Loucy (cell line): ENCODE measurements at regions not wholly inside any gene's neighbourhood (a gene's known extent, or its start where the extent isn't known, plus 50 kb on each side); places are given as distances from the start of the nearest gene placed in this dataset.

ENCODE experiments used
- H2AFZ ChIP-seq: fragments of 200-600 bp; sonication (generic); 2 replicates; pipeline ENCODE4 v1.6.0; 2016; ENCODE audit warnings: antibody characterized with exemption, mild to moderate bottlenecking, low read length, moderate library complexity
- H3F3A ChIP-seq: fragments of 200-600 bp; 2 replicates; pipeline ENCODE4 v1.6.0; 2016; ENCODE audit warnings: antibody characterized with exemption, low read depth, mild to moderate bottlenecking
- H3K27me3 ChIP-seq: fragments of 200-600 bp; sonication (generic); 2 replicates; pipeline ENCODE4 v1.6.1; 2014; ENCODE audit warnings: low read length, mild to moderate bottlenecking; ENCODE audit not compliant: insufficient read depth, poor library complexity, severe bottlenecking
- H3K36me3 ChIP-seq: fragments of 200-600 bp; sonication (generic); 2 replicates; pipeline ENCODE4 v1.6.1; 2016; ENCODE audit warnings: low read length; ENCODE audit not compliant: insufficient read depth
- H3K4me1 ChIP-seq: fragments of 200-600 bp; sonication (generic); 2 replicates; pipeline ENCODE4 v1.5.1; 2014; ENCODE audit warnings: low read length, mild to moderate bottlenecking; ENCODE audit not compliant: insufficient read depth, poor library complexity, severe bottlenecking
- H3K4me2 ChIP-seq: fragments of 200-600 bp; sonication (generic); 2 replicates; pipeline ENCODE4 v1.6.0; 2014; ENCODE audit warnings: antibody characterized with exemption, low read length, low read depth, mild to moderate bottlenecking; ENCODE audit not compliant: poor library complexity, severe bottlenecking
- H3K4me3 ChIP-seq: fragments of 200-600 bp; sonication (generic); 2 replicates; pipeline ENCODE4 v1.5.1; 2014; ENCODE audit warnings: low read length, mild to moderate bottlenecking, mixed read lengths; ENCODE audit not compliant: poor library complexity, severe bottlenecking
- H3K79me2 ChIP-seq: fragments of 200-600 bp; sonication (generic); 2 replicates; pipeline ENCODE4 v1.6.1; 2014; ENCODE audit warnings: low read length; ENCODE audit not compliant: insufficient read depth
- H3K9ac ChIP-seq: fragments of 200-600 bp; sonication (generic); 2 replicates; pipeline ENCODE4 v1.6.0; 2014; ENCODE audit warnings: mild to moderate bottlenecking, low read depth, low read length, moderate library complexity; ENCODE audit not compliant: poor library complexity, severe bottlenecking
- H3K9me2 ChIP-seq: fragments of 200-600 bp; sonication (generic); replicated peaks from 2 replicates; pipeline ENCODE4 v1.6.1; 2016; ENCODE audit warnings: low read depth, low read length, mixed read lengths
- H3K9me3 ChIP-seq: fragments of 200-600 bp; sonication (generic); 2 replicates; pipeline ENCODE4 v1.6.1; 2014; ENCODE audit warnings: mild to moderate bottlenecking, antibody characterized with exemption, low read length, low read depth; ENCODE audit not compliant: insufficient read depth
- H4K20me1 ChIP-seq: fragments of 200-600 bp; sonication (generic); 2 replicates; pipeline ENCODE4 v1.6.0; 2014; ENCODE audit warnings: antibody characterized with exemption, low read length, mild to moderate bottlenecking; ENCODE audit not compliant: insufficient read depth, poor library complexity, severe bottlenecking
- CTCF ChIP-seq: fragments of 200-600 bp; sonication (generic); conservative IDR thresholded peaks from 2 replicates; pipeline ENCODE4 v1.5.1; 2014; ENCODE audit warnings: mild to moderate bottlenecking, antibody characterized with exemption, low read length
- EZH2phosphoT487 ChIP-seq: fragments of 200-600 bp; IDR thresholded peaks from 2 replicates; pipeline ENCODE4 v1.6.1; 2018; ENCODE audit warnings: antibody characterized with exemption, mild to moderate bottlenecking, moderate library complexity, borderline replicate concordance

GRCh38 chr15:70465812-70466211 is 297.5 kb downstream of the UACA start:
- H3K4me2 ChIP-seq: no peak overlapping the region
- H3K9me2 ChIP-seq: no peaks in the 10 kb centered on the region
- H2AFZ ChIP-seq: no peak overlapping the region
- H3K4me3 ChIP-seq: no peak overlapping the region
- peaks cover 31% of the 10 kb centered on the region for H3K4me1 ChIP-seq
- H3K9me3 ChIP-seq: no peaks in the 10 kb centered on the region
- H4K20me1 ChIP-seq: no peaks in the 10 kb centered on the region
- H3K27me3 ChIP-seq: no peaks in the 10 kb centered on the region
- no peaks in the 10 kb centered on the region for H3K36me3 ChIP-seq
- TF ChIP-seq EZH2phosphoT487 (no peak), CTCF (no peak)
- H3K79me2 ChIP-seq: no peaks in the 10 kb centered on the region
- H3K9ac ChIP-seq: no peak overlapping the region
- H3F3A ChIP-seq: no peaks in the 10 kb centered on the region

- no peak for TF ChIP-seq EZH2phosphoT487
- TF ChIP-seq CTCF: no peak
- Histone ChIP-seq H3K9me3 (no peaks in the 10 kb centered on the region), H2AFZ (0 out of 2 replicates have a peak overlapping the region, but pooled peaks have one; percentile 23), H3K4me3 (no peak overlapping the region), H4K20me1 (no peaks in the 10 kb centered on the region), H3K4me2 (peak overlapping the region; percentile 9), H3K36me3 (no peaks in the 10 kb centered on the region), H3K9ac (peak overlapping the region; percentile 27), H3K9me2 (no peaks in the 10 kb centered on the region), H3K27me3 (no peaks in the 10 kb centered on the region), H3F3A (no peaks in the 10 kb centered on the region), H3K79me2 (no peaks in the 10 kb centered on the region), H3K4me1 (peaks cover 31% of the 10 kb centered on the region)
Observed at GRCh38 chr15:70463453-70463834, 299.9 kb downstream of the UACA start.

- no peak overlapping the region for H2AFZ ChIP-seq
- H3K79me2 ChIP-seq: no peaks in the 10 kb centered on the region
- peaks cover 31% of the 10 kb centered on the region for H3K4me1 ChIP-seq
- H3K4me3 ChIP-seq: no peak overlapping the region
- no peak for TF ChIP-seq CTCF
- no peak for TF ChIP-seq EZH2phosphoT487
- no peaks in the 10 kb centered on the region for H3K9me2 ChIP-seq
- no peaks in the 10 kb centered on the region for H3K9me3 ChIP-seq
- no peak overlapping the region for H3K4me2 ChIP-seq
- no peaks in the 10 kb centered on the region for H3K36me3 ChIP-seq
- no peaks in the 10 kb centered on the region for H4K20me1 ChIP-seq
- H3K27me3 ChIP-seq: no peaks in the 10 kb centered on the region
- no peak overlapping the region for H3K9ac ChIP-seq
- H3F3A ChIP-seq: no peaks in the 10 kb centered on the region
Observed at GRCh38 chr15:70461992-70462391, 301.4 kb downstream of the UACA start.
